H1 (cell line): ENCODE measurements at regions not wholly inside any gene's neighbourhood (a gene's known extent, or its start where the extent isn't known, plus 50 kb on each side); places are given as distances from the start of the nearest gene placed in this dataset.

Experiments
- CTCF ChIA-PET: fragments of 300-600 bp; sonication (Branson Sonifier 250); formaldehyde crosslinking; loops from one replicate; lab custom pipeline; 2021; ENCODE audit not compliant: partially characterized antibody; lab: Charles Lee
- POLR2A ChIA-PET: fragments of 300-600 bp; sonication (Branson Sonifier 250); formaldehyde crosslinking; loops from one replicate; lab custom pipeline; 2021; ENCODE audit warnings: inconsistent platforms; ENCODE audit not compliant: partially characterized antibody; lab: Charles Lee
- DNase-seq, 2 experiments: peaks; one replicate each; pipeline versions ENCODE4 v3.0.0 to v3.0.0-alpha.2; 2010 to 2022; ENCODE audit warnings: low spot score in 2 of 2, low read depth in 1 of 2, mixed read lengths in 1 of 2
- FAIRE-seq: peaks from 2 replicates; lab custom pipeline; 2011; peaks lifted over from hg19 to GRCh38; lab: Jason Lieb, UNC
- H2AFZ ChIP-seq: 2 replicates; pipeline ENCODE4 v1.8.1; 2012; ENCODE audit warnings: low read length, inconsistent platforms
- H2AK5ac ChIP-seq: 2 replicates; pipeline ENCODE4 v1.6.1; 2013; ENCODE audit warnings: low read depth, low read length
- H2BK120ac ChIP-seq: replicated peaks from 2 replicates; pipeline ENCODE3; 2013; ENCODE audit warnings: low read depth, low read length, inconsistent platforms
- H2BK12ac ChIP-seq: 2 replicates; pipeline ENCODE4 v1.6.1; 2013; ENCODE audit warnings: low read depth, low read length
- H2BK15ac ChIP-seq: 2 replicates; pipeline ENCODE4 v1.6.1; 2013; ENCODE audit warnings: low read length
- H2BK20ac ChIP-seq: 2 replicates; pipeline ENCODE4 v1.6.1; 2013; ENCODE audit warnings: low read length
- H2BK5ac ChIP-seq: 2 replicates; pipeline ENCODE4 v1.6.1; 2013; ENCODE audit warnings: low read depth, low read length
- H3K14ac ChIP-seq: 2 replicates; pipeline ENCODE4 v1.6.1; 2013; ENCODE audit warnings: inconsistent platforms; ENCODE audit not compliant: insufficient read length
- H3K18ac ChIP-seq: 2 replicates; pipeline ENCODE4 v1.6.1; 2013; ENCODE audit warnings: low read length; ENCODE audit errors: extremely low read depth
- H3K23ac ChIP-seq: 2 replicates; pipeline ENCODE4 v1.6.1; 2013; ENCODE audit warnings: inconsistent platforms; ENCODE audit not compliant: insufficient read length
- H3K23me2 ChIP-seq: 2 replicates; pipeline ENCODE4 v1.6.1; 2013; ENCODE audit warnings: low read depth, low read length
- H3K27ac ChIP-seq: 2 replicates; pipeline ENCODE4 v1.6.1; 2011; ENCODE audit warnings: low read depth, low read length, inconsistent platforms
- H3K27me3 ChIP-seq, 4 experiments: replicated peaks in 1 of 4; 1 replicate in 1 of 4; 2 replicates in 3 of 4; pipeline versions ENCODE4 v1.6.1 to v1.8.1; 2011 to 2013; ENCODE audit warnings: low read length in 3 of 4, mild to moderate bottlenecking in 3 of 4, inconsistent platforms in 2 of 4, mixed read lengths in 2 of 4, moderate library complexity in 1 of 4; ENCODE audit not compliant: control insufficient read depth in 3 of 4, insufficient read depth in 3 of 4; ENCODE audit errors: extremely low read depth in 1 of 4
- H3K36me3 ChIP-seq, 4 experiments: 2 replicates each; pipeline versions ENCODE4 v1.6.1 to v1.8.1; 2011 to 2013; ENCODE audit warnings: mild to moderate bottlenecking in 4 of 4, low read length in 3 of 4, moderate library complexity in 2 of 4, control low read depth in 1 of 4, inconsistent platforms in 1 of 4; ENCODE audit not compliant: insufficient read depth in 4 of 4, control insufficient read depth in 2 of 4
- H3K4ac ChIP-seq: replicated peaks from 2 replicates; pipeline ENCODE3; 2013; ENCODE audit warnings: low read length, low read depth, mixed read lengths, inconsistent platforms; ENCODE audit not compliant: insufficient read length
- H3K4me1 ChIP-seq, 4 experiments: replicated peaks in 1 of 4; 1 replicate in 1 of 4; 2 replicates in 3 of 4; pipeline versions ENCODE4 v1.6.1 to v1.8.1; 2011 to 2013; ENCODE audit warnings: low read length in 3 of 4, inconsistent platforms in 2 of 4, mixed read lengths in 1 of 4; ENCODE audit not compliant: insufficient read depth in 4 of 4, control insufficient read depth in 3 of 4
- H3K4me2 ChIP-seq, 2 experiments: 2 replicates each; pipeline versions ENCODE4 v1.6.1 to v1.8.1; 2011 to 2013; ENCODE audit warnings: low read depth in 2 of 2, low read length in 2 of 2, control low read depth in 1 of 2, inconsistent platforms in 1 of 2, mild to moderate bottlenecking in 1 of 2; ENCODE audit not compliant: insufficient read depth in 1 of 2
- H3K4me3 ChIP-seq, 4 experiments: fragments of 200-600, 300-600 bp in 1 of 4; sonication (generic), shearing (Covaris generic), sonication (Bioruptor Twin) in 1 of 4; 2 replicates each; pipeline versions ENCODE4 v1.5.1 to v1.8.1; 2011 to 2016; ENCODE audit warnings: low read length in 4 of 4, low read depth in 3 of 4, control low read depth in 2 of 4, inconsistent platforms in 2 of 4, mild to moderate bottlenecking in 2 of 4, mixed read lengths in 1 of 4, moderate library complexity in 1 of 4; ENCODE audit not compliant: insufficient read depth in 2 of 4; ENCODE audit errors: extremely low read depth in 1 of 4
- H3K56ac ChIP-seq: replicated peaks from 2 replicates; pipeline ENCODE3; 2013; ENCODE audit warnings: low read depth, mild to moderate bottlenecking, mixed read lengths, low read length, inconsistent platforms; ENCODE audit not compliant: insufficient read length
- H3K79me1 ChIP-seq: 2 replicates; pipeline ENCODE4 v1.6.1; 2013; ENCODE audit warnings: low read depth, low read length, control low read depth
- H3K79me2 ChIP-seq, 2 experiments: 2 replicates each; pipeline versions ENCODE4 v1.6.1 to v1.8.1; 2012 to 2013; ENCODE audit warnings: low read length in 2 of 2, mild to moderate bottlenecking in 2 of 2, inconsistent platforms in 1 of 2; ENCODE audit not compliant: insufficient read depth in 2 of 2, control insufficient read depth in 1 of 2
- H3K9ac ChIP-seq, 4 experiments: replicated peaks in 1 of 4; 1 replicate in 1 of 4; 2 replicates in 3 of 4; pipeline versions ENCODE4 v1.6.1 to v1.8.1; 2011 to 2013; ENCODE audit warnings: low read depth in 3 of 4, low read length in 3 of 4, control low read depth in 2 of 4, mild to moderate bottlenecking in 2 of 4, moderate library complexity in 2 of 4, inconsistent platforms in 1 of 4; ENCODE audit errors: extremely low read depth in 1 of 4
- H3K9me3 ChIP-seq, 2 experiments: 2 replicates each; pipeline versions ENCODE4 v1.6.1 to v1.8.1; 2012 to 2013; ENCODE audit warnings: mild to moderate bottlenecking in 2 of 2, moderate library complexity in 2 of 2, control low read depth in 1 of 2, inconsistent platforms in 1 of 2, low read depth in 1 of 2, low read length in 1 of 2, mixed read lengths in 1 of 2; ENCODE audit not compliant: insufficient read depth in 2 of 2
- H4K20me1 ChIP-seq, 2 experiments: replicated peaks in 1 of 2; 2 replicates each; pipeline versions ENCODE3 to v1.8.1; 2011 to 2013; ENCODE audit warnings: inconsistent platforms in 2 of 2, low read length in 2 of 2, mild to moderate bottlenecking in 1 of 2; ENCODE audit not compliant: insufficient read depth in 2 of 2, control insufficient read depth in 1 of 2
- H4K5ac ChIP-seq: 2 replicates; pipeline ENCODE4 v1.6.1; 2013; ENCODE audit warnings: low read length, low read depth, mixed read lengths, inconsistent platforms; ENCODE audit not compliant: insufficient read length
- H4K8ac ChIP-seq: 2 replicates; pipeline ENCODE4 v1.8.0; 2013; ENCODE audit warnings: mild to moderate bottlenecking, moderate library complexity, low read length, inconsistent platforms; ENCODE audit not compliant: insufficient read depth; ENCODE audit errors: extremely low read depth
- H4K91ac ChIP-seq: replicated peaks from 2 replicates; pipeline ENCODE3; 2013; ENCODE audit warnings: low read length, mixed read lengths, inconsistent platforms; ENCODE audit not compliant: insufficient read length
- CTBP2 ChIP-seq: IDR thresholded peaks from 2 replicates; pipeline ENCODE4 v1.7.0; 2011; ENCODE audit warnings: borderline replicate concordance, mild to moderate bottlenecking, moderate library complexity, mixed read lengths, low read length; ENCODE audit not compliant: insufficient read depth, insufficient read length
- RAD21 ChIP-seq, 2 experiments: IDR thresholded peaks in 1 of 2; conservative IDR thresholded peaks in 1 of 2; 2 replicates each; pipeline ENCODE4 v1.6.1; 2011; ENCODE audit warnings: low read depth in 2 of 2, low read length in 2 of 2, improper control_type of control experiment in 1 of 2, inconsistent platforms in 1 of 2, mild to moderate bottlenecking in 1 of 2, moderate library complexity in 1 of 2
- SIN3A ChIP-seq, 2 experiments: IDR thresholded peaks in 1 of 2; conservative IDR thresholded peaks in 1 of 2; 2 replicates each; pipeline ENCODE4 v1.6.1; 2011 to 2012; ENCODE audit warnings: low read length in 2 of 2, improper control_type of control experiment in 1 of 2, low read depth in 1 of 2, mild to moderate bottlenecking in 1 of 2
- TAF1 ChIP-seq: IDR thresholded peaks from 2 replicates; pipeline ENCODE4 v1.6.1; 2011; ENCODE audit warnings: mild to moderate bottlenecking, low read depth, low read length
- WGBS, 2 experiments: shearing (Covaris generic) in 1 of 2; methylation state at CpG; one replicate each; pipeline versions ENCODE4 v1.1.6 to v1.1.7; 2013 to 2015; ENCODE audit warnings: low lambda C conversion rate in 2 of 2, mixed read lengths in 2 of 2, inconsistent platforms in 1 of 2, low coverage in 1 of 2, missing lambda C conversion rate in 1 of 2; ENCODE audit not compliant: insufficient replicate concordance in 2 of 2, insufficient coverage in 1 of 2, insufficient read length in 1 of 2; ENCODE audit errors: extremely low coverage in 1 of 2, missing lambda C conversion rate in 1 of 2; 5-methylcytosine and 5-hydroxymethylcytosine counted together

GRCh38 chr7:10618953-10619352, 354.7 kb upstream of the PHF14 start:
- Histone ChIP-seq H3K4me2 (0 out of 4 replicates have a peak overlapping the region, but pooled peaks of 1 of the 2 experiments have one; percentile 11), H2BK5ac (no peak overlapping the region), H3K9me3 (no peaks in the 10 kb centered on the region), H3K18ac (no peak overlapping the region; the same call in 1 of the 2 replicates), H2BK20ac (no peak overlapping the region), H4K20me1 (no peaks in the 10 kb centered on the region), H3K4me3 (no peak overlapping the region), H2BK12ac (no peak overlapping the region), H3K27ac (no peak overlapping the region), H3K4ac (no peak overlapping the region), H3K23ac (no peak overlapping the region), H4K8ac (no peak overlapping the region), H3K56ac (no peak overlapping the region), H2BK15ac (no peak overlapping the region), H3K23me2 (no peaks in the 10 kb centered on the region), H2BK120ac (no peak overlapping the region), H3K79me1 (no peaks in the 10 kb centered on the region), H3K9ac (no peak overlapping the region), H3K27me3 (no peaks in the 10 kb centered on the region), H4K91ac (no peak overlapping the region), H3K4me1 (peaks cover 0 to 4% (median 2%) of the 10 kb centered on the region in 4 experiments; a peak in 2 of 7 replicates), H4K5ac (no peak overlapping the region), H3K36me3 (no peaks in the 10 kb centered on the region), H2AFZ (peak overlapping the region; percentile 53; the same call in 1 of the 2 replicates), H3K79me2 (no peaks in the 10 kb centered on the region), H3K14ac (no peak overlapping the region), H2AK5ac (no peak overlapping the region)
- DNase-seq = no peak
- ChIA-PET CTCF (interaction anchor here (0.6 kb wide), 1 partner anchor 18 kb away, joined by 4 read pairs; no protein-coding TSS in a partner anchor), POLR2A (no interaction called here)
- TF ChIP-seq SIN3A (conservative IDR thresholded peaks at IDR 0.05 in 1 of 2, IDR thresholded peaks at IDR 0.05 in 1 of 2; ENCODE audit: low read depth in 1 of 2, low read length in 2 of 2) = no peak
- no peak for TF ChIP-seq CTBP2
- no peak for TF ChIP-seq RAD21 (IDR thresholded peaks at IDR 0.05 in 1 of 2, conservative IDR thresholded peaks at IDR 0.05 in 1 of 2; ENCODE audit: low read depth in 2 of 2, low read length in 2 of 2)
- TF ChIP-seq TAF1 = no peak
- no peak for FAIRE-seq
- 52% methylated on average over 3 of the region's 3 CpGs; no CpG with 5 or more reads in 1 of the 2 experiments for WGBS, 2 experiments
